Effector memory CD4-positive, alpha-beta T cell (primary cell): ENCODE measurements at regions not wholly inside any gene's neighbourhood (a gene's known extent, or its start where the extent isn't known, plus 50 kb on each side); places are given as distances from the start of the nearest gene placed in this dataset.
"Not testable (repeated sequence)": the region's sequence is repeated elsewhere in the genome, so short reads cannot be mapped to it uniquely, and the experiment has no call there.

Source experiments
- DNase-seq, 3 donors: peaks; one replicate each; pipeline ENCODE4 v3.0.0-alpha.2; 2020
- H3K27ac ChIP-seq: 2 replicates; pipeline ENCODE4 v1.7.0; 2013; ENCODE audit warnings: mild to moderate bottlenecking, low read length, moderate library complexity; ENCODE audit not compliant: insufficient read depth, poor library complexity, severe bottlenecking
- H3K27me3 ChIP-seq: replicated peaks from 2 replicates; pipeline ENCODE4 v1.7.0; 2013; ENCODE audit warnings: mild to moderate bottlenecking, low read length; ENCODE audit not compliant: insufficient read depth, control insufficient read depth, poor library complexity, severe bottlenecking
- H3K36me3 ChIP-seq: 2 replicates; pipeline ENCODE4 v1.7.0; 2013; ENCODE audit warnings: mild to moderate bottlenecking, low read length, moderate library complexity; ENCODE audit not compliant: control insufficient read depth, insufficient read depth
- H3K4me1 ChIP-seq: 2 replicates; pipeline ENCODE4 v1.7.0; 2013; ENCODE audit warnings: low read length, mild to moderate bottlenecking; ENCODE audit not compliant: control insufficient read depth, insufficient read depth, poor library complexity, severe bottlenecking
- H3K4me3 ChIP-seq: 2 replicates; pipeline ENCODE4 v1.7.0; 2013; ENCODE audit warnings: low read length, low read depth, mild to moderate bottlenecking; ENCODE audit not compliant: insufficient read depth, poor library complexity, severe bottlenecking
- H3K9me3 ChIP-seq: 2 replicates; pipeline ENCODE4 v1.7.0; 2013; ENCODE audit warnings: mild to moderate bottlenecking, low read length, moderate library complexity; ENCODE audit not compliant: control insufficient read depth

DNA sequence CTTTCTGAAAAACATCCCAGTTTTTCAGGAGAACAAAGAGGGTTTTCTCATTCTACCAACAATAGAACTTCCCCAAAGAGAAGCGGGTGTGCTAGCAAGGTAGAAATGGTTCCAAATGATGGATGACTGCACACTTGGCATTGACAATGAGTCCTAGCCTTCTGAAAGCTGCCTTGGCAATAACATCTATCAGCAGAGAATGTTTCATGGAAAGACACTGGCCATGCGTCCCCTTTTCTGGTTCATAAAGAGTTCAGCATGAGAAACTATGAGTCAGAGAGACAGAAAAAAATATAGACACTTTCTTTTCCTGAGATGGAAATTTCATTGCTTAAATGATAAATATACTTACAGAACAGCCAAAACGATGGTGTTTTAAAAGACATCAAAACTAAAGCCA, 236.9 kb upstream of the PRKX start:
- Histone ChIP-seq H3K4me1 (no peaks in the 10 kb centered on the region), H3K9me3 (no peaks in the 10 kb centered on the region), H3K4me3 (no peak overlapping the region), H3K27ac (no peak overlapping the region), H3K36me3 (no peaks in the 10 kb centered on the region), H3K27me3 (no peaks in the 10 kb centered on the region)
- no peak for DNase-seq

DNA sequence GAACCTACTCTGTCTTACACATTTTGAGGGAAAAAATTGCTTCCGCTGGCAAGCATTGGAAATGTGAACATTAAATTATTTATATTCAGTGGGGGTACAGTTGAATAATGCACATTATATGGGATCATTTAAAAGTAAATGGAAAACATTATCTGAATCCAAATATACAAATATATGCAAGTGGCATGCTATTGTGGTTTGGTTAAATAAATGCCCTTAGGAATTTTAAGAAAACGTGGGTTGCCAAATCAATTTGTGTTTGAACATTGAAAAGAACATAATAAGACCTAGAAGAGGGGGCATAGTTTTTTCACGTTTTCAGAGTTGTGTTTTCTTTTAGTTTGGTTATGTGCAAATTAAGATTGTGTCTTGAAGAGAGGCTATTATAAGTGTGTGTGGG, 230.5 kb upstream of the PRKX start:
- Histone ChIP-seq H3K9me3 (no peaks in the 10 kb centered on the region), H3K27ac (no peak overlapping the region), H3K4me1 (no peaks in the 10 kb centered on the region), H3K4me3 (no peak overlapping the region), H3K27me3 (no peaks in the 10 kb centered on the region), H3K36me3 (no peaks in the 10 kb centered on the region)
- no peak for DNase-seq

DNA sequence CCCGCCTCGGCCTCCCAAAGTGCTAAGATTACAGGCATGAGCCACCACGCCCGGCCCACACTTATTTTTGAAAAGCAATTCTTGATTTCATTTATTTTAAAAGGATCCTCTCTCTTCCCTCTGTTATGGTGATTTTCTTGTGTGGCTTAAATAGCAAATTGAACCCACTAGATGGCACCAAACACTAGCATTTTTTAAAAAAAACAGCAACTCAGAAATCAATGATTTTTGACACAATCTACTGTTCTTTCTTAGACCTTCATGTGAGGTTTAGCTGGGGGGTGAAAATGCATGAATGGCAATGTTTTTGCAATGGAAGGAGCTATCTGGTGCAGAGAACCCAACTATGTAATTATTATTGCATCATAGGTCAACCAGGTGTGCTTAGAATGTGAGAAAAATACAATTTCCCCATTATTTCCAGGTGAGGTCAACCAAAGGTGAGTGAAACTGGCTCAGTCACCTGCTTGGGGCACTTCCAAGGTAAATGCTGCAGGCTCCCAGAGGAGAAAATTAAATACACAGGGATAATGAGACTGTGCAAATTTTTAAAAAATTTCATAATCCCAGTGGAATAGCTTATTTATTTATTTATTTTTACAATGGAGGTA, 226.7 kb upstream of the PRKX start:
- DNase-seq, result no peak
- H3K4me3 ChIP-seq, result no peak overlapping the region
- no peaks in the 10 kb centered on the region for H3K36me3 ChIP-seq
- no peaks in the 10 kb centered on the region for H3K27me3 ChIP-seq
- no peaks in the 10 kb centered on the region for H3K4me1 ChIP-seq
- no peaks in the 10 kb centered on the region for H3K9me3 ChIP-seq
- H3K27ac ChIP-seq, result no peak overlapping the region

DNA sequence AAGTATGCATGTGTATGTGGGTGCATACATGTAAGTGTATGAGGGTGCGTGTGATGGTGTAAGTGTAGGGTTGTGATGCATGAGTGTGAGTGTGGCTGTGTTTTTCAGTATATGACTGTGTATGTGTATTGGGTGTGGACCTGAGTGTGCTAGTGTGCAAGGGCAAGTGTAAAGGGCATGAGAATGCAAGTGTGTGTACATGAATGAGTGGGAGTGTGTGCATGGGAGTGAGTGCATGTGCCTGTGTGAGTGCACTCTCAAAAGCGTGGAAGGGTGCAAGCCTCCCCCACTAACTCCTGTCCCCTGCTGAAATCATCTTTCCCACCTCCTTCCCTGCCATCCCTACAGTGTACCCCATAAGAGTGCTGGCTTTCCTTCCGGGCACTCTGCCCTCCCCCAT, 225.1 kb upstream of the PRKX start:
- H3K36me3 ChIP-seq, result no peaks in the 10 kb centered on the region
- H3K4me1 ChIP-seq, result no peaks in the 10 kb centered on the region
- H3K4me3 ChIP-seq, result no peak overlapping the region
- H3K9me3 ChIP-seq, result no peaks in the 10 kb centered on the region
- DNase-seq, result no peak
- no peak overlapping the region for H3K27ac ChIP-seq
- H3K27me3 ChIP-seq, result no peaks in the 10 kb centered on the region

DNA sequence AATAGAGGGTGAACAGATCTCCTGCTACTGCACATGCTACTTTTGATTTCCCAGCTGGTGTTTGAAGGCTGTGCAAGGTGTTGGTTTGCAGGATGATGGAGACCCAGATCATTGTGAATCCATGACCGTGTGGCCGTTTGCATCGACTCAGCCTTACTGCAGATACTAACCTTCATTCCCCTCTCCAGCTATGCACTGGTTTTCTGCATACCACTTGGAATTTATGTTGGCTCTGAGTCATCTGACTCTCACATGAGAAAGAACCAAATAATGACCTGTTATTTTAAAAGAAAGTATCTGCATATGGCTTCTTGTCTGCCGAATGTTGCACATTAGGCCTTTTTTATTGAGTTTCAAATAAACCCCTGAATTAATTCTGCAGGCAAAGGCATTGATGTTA, 221.7 kb upstream of the PRKX start:
- not testable (repeated sequence) for DNase-seq, H3K9me3 ChIP-seq, H3K4me1 ChIP-seq

DNA sequence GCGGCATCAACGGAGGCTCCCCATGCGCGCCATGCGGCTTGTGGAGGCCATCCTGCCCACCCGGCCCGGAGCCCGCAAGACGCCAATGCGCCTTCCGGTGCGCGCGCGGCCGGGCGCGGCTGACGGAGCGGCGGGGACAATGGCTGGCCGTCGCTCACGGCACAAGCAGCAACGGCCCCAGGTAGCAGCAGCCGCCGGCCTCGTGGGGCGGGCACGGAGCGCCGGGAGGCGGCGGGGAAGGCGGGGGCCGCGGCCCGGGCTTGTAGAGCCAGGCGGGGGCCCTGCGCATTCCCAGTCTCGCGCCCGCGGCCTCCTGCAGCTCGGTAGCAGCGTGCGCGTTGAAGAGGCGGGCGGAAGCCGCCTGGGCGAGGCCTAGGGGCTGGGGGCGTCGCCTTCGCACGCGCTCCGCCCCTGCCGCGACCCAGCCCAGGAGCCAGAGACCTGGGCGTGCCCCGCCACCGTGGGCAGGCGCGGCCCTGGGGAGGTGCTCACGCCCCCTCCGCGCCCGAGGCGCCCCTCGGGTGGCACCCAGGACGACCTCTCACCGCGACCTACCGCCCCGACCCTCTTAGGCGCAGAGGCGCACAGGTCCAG, 207.1 kb upstream of the PRKX start:
- H3K4me1 ChIP-seq, H3K36me3 ChIP-seq, DNase-seq, H3K27ac ChIP-seq, H3K9me3 ChIP-seq, H3K4me3 ChIP-seq, H3K27me3 ChIP-seq: not testable (repeated sequence)

More for the DNA sequence above, 221.7 kb upstream of the PRKX start:
- H3K4me3 ChIP-seq, H3K27me3 ChIP-seq, H3K27ac ChIP-seq, H3K36me3 ChIP-seq: not testable (repeated sequence)

DNA sequence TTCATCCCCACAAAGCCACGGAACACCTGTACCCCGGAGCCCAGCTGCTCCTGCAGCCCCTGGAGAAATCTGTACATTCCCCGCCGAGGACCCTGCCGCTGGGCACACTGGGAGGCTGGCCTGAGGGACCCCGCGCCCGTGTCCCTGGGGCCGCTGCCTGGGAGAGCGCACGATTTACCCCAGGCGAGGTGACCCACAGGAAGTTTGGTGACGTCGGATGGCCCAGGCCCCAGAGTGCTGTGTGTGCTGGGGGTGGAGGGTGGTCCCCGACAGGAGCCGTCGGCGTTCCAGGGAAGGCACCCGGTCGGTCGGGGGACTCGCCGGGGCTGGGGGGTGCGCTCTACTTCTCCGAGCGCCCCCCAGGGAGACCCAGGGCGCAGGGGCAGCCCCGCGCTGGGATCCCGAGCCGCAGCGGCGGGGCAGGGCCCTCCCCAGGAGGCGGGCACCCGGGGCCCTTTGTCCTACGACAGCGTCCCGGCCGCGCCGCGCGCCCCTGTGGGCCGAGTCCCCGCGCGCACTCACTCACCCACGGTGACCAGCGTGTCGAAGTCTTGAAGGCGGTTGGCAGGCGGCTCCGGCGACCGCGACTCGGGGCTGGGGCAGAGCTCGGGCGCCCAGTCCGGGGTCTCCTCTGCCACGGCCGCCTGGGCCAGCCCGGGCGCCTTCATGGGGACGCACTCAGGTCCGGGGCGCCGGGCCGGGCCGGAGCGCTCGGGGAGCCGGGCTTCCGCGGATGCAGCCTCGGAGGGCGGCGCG, 206.4 kb upstream of the PRKX start:
- H3K27ac ChIP-seq, H3K27me3 ChIP-seq, DNase-seq, H3K4me1 ChIP-seq, H3K9me3 ChIP-seq, H3K36me3 ChIP-seq, H3K4me3 ChIP-seq: not testable (repeated sequence)

DNA sequence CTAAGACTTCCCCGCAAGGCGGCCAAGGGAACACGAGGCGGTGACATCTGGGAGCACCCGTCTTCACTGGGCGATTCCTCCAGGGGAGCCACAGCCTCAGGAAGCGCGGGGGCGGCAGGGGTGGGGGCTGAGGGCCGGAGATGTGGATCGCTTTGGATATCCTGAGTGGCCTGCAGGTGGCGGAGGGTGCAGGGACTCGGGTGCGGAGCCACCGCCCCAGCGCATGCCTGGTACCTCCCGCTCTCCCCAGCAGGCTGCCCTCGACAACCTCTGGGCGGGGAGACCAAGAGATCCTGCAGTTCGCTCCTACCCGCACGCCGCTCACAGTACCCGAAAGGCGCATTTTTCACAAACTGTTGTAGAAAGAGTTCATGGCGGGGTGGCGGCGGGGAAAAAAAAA, 201.4 kb upstream of the PRKX start:
- not testable (repeated sequence) for H3K27me3 ChIP-seq, H3K27ac ChIP-seq, H3K4me3 ChIP-seq, H3K36me3 ChIP-seq, H3K9me3 ChIP-seq, H3K4me1 ChIP-seq, DNase-seq

DNA sequence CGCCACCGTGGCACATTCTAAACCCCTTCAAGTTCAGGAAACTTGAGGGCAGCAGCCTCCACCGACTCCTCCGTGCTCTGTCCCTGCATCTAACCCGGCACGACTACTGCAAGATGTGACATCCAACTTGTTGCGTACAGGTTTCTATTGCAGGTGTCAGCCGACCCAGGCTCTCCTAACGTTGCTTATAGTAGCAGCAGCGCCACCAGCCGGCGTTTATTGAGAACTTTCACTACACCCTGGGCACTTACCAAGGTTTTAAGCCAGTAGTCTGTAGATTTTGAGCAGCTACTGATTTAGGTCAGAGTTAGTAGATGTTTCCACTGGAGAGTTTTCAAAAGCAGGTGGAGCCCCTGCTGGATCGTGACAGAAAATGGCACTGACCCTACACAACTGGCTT, 200.6 kb upstream of the PRKX start:
- not testable (repeated sequence) for H3K27ac ChIP-seq, H3K4me1 ChIP-seq, H3K4me3 ChIP-seq, H3K36me3 ChIP-seq, DNase-seq, H3K27me3 ChIP-seq, H3K9me3 ChIP-seq

DNA sequence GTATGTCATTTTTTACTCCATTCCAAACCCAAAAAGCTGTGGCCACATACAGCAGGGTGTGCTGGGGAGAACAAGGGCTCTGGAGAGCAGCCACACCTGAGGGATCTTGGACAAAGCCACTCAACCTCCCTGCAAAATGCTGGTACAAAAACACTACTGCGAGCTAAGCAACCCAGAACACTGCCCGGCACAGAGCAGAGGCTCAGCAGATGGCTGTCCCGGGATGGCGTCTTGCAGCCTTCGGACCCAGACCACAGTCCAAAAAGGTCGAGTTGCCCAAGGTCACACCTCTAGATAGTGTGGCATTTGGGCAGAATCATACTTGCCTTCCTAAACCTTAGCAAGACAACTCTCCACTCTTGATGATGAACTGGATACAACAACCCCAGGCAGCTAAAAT, 197.6 kb upstream of the PRKX start:
- H3K4me1 ChIP-seq, DNase-seq, H3K9me3 ChIP-seq, H3K27ac ChIP-seq, H3K4me3 ChIP-seq, H3K27me3 ChIP-seq, H3K36me3 ChIP-seq: not testable (repeated sequence)
